K562 (cell line): ENCODE measurements at regions not wholly inside any gene's neighbourhood (a gene's known extent, or its start where the extent isn't known, plus 50 kb on each side); places are given as distances from the start of the nearest gene placed in this dataset.

ENCODE experiments used
- HLTF ChIP-seq: fragments of 450-650 bp; IDR thresholded peaks from 2 replicates; pipeline ENCODE4 v1.6.1; 2016
- L3MBTL2 ChIP-seq: fragments of 450-650 bp; IDR thresholded peaks from 2 replicates; pipeline ENCODE4 v1.6.1; 2016; ENCODE audit warnings: mild to moderate bottlenecking, moderate library complexity
- SAP30 ChIP-seq: fragments of 200-600 bp; sonication (generic); IDR thresholded peaks from 2 replicates; pipeline ENCODE4 v1.6.1; 2012; ENCODE audit warnings: borderline replicate concordance, low read depth, mild to moderate bottlenecking, moderate library complexity, low read length, control low read depth, inconsistent platforms; ENCODE audit not compliant: insufficient read depth, poor library complexity, severe bottlenecking
- ZNF707 ChIP-seq: fragments of 250-450 bp; sonication (Bioruptor Pico); conservative IDR thresholded peaks from 2 replicates; pipeline ENCODE4 v1.8.0; 2022; ENCODE audit warnings: inconsistent platforms, mild to moderate bottlenecking, moderate library complexity
- ZNF79 ChIP-seq: fragments of 250-450 bp; sonication (Bioruptor Pico); IDR thresholded peaks from 2 replicates; pipeline ENCODE4 v1.4.0; 2020; ENCODE audit warnings: low read depth, mild to moderate bottlenecking, moderate library complexity
- TF ChIP-seq, protein P1 (sequence below): sonication (generic); formaldehyde crosslinking; IDR thresholded peaks from 2 replicates; pipeline ENCODE4 v1.8.0; 2022; ENCODE audit warnings: mild to moderate bottlenecking, missing genetic modification reagents

DNA sequence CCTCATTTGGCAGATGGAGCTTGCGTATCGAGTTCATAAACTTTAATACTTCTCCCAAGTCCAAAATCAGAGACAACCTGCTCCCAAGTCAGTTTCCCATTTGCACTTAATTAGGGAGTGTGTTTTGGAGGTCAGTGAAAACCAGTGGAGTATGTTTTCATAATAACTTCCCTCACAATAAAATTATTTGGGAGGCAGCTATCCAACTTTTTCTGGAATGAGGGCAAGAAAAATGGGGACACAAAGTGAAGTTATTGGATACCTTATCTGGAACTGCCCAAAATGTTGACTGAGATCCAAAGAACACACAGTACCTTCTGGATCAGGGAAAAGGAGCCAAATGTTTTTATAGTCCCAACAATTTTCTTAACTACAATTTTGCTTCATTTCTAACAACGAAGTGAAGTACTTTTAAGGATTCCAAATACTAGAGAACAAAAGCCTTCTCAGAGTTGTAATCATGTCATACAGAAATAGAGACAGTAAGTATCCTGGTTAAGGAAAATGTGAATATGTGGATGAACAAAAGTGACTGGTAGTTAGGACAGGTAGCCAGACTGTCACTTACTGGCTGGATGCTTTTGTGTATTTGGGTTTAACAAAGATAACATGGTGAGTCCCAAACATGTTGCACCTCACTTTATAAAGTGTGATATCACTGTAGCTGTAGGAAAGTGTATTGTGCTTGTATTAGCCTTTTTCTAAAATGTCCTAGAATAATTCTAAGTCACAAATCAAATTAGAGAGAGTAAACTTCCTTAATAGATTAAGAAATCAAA is 325.0 kb downstream of the HLX start (continued):
- TF ChIP-seq, protein P1, sequence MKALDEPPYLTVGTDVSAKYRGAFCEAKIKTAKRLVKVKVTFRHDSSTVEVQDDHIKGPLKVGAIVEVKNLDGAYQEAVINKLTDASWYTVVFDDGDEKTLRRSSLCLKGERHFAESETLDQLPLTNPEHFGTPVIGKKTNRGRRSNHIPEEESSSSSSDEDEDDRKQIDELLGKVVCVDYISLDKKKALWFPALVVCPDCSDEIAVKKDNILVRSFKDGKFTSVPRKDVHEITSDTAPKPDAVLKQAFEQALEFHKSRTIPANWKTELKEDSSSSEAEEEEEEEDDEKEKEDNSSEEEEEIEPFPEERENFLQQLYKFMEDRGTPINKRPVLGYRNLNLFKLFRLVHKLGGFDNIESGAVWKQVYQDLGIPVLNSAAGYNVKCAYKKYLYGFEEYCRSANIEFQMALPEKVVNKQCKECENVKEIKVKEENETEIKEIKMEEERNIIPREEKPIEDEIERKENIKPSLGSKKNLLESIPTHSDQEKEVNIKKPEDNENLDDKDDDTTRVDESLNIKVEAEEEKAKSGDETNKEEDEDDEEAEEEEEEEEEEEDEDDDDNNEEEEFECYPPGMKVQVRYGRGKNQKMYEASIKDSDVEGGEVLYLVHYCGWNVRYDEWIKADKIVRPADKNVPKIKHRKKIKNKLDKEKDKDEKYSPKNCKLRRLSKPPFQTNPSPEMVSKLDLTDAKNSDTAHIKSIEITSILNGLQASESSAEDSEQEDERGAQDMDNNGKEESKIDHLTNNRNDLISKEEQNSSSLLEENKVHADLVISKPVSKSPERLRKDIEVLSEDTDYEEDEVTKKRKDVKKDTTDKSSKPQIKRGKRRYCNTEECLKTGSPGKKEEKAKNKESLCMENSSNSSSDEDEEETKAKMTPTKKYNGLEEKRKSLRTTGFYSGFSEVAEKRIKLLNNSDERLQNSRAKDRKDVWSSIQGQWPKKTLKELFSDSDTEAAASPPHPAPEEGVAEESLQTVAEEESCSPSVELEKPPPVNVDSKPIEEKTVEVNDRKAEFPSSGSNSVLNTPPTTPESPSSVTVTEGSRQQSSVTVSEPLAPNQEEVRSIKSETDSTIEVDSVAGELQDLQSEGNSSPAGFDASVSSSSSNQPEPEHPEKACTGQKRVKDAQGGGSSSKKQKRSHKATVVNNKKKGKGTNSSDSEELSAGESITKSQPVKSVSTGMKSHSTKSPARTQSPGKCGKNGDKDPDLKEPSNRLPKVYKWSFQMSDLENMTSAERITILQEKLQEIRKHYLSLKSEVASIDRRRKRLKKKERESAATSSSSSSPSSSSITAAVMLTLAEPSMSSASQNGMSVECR (CRISPR knock-in tag), result no peak
- no peak for TF ChIP-seq L3MBTL2
- TF ChIP-seq HLTF, result no peak
- TF ChIP-seq SAP30, result no peak
- TF ChIP-seq ZNF707 (CRISPR knock-in tag), result no peak
- TF ChIP-seq ZNF79 (CRISPR knock-in tag), result no peak
